Esophagus squamous epithelium (tissue), 4 donors: ENCODE measurements at regions not wholly inside any gene's neighbourhood (a gene's known extent, or its start where the extent isn't known, plus 50 kb on each side); places are given as distances from the start of the nearest gene placed in this dataset.

ENCODE experiments used
- POLR2A ChIP-seq, 4 donors: fragments of 450-650 bp; IDR thresholded peaks; one replicate each; pipeline ENCODE4 v1.6.1; 2017; ENCODE audit warnings: antibody characterized with exemption in 4 of 4, mild to moderate bottlenecking in 4 of 4, moderate library complexity in 3 of 4
- TF ChIP-seq, protein P1 (sequence below), 6 experiments: fragments of 450-650 bp in 4 of 6; fragments of 200-600 bp in 2 of 6; sonication (generic) in 2 of 6; IDR thresholded peaks; one replicate each; pipeline ENCODE4 v1.5.1; 2016 to 2019; ENCODE audit warnings: antibody characterized with exemption in 6 of 6, mild to moderate bottlenecking in 4 of 6, moderate library complexity in 4 of 6

DNA sequence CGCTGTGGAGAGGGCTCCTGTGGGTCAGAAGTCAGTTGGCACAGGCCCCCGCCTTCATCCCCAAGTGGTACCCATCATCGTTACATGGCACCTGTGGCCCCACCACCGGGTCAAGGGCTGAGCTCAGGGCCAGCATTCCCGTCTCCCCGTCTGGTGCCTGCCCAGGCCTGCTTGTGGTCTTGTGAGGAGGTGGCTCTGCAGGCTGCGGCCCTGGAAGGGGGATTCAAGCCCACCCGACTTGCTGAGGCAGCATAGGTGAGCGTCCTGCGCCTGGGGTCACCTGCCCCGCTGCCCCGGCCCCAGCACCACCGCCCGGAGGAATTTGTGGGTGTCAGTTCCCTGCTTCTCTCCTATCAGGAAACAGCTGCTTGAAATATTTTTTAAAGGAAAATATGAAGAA, 53.0 kb upstream of the EN2 start:
- TF ChIP-seq, protein P1, sequence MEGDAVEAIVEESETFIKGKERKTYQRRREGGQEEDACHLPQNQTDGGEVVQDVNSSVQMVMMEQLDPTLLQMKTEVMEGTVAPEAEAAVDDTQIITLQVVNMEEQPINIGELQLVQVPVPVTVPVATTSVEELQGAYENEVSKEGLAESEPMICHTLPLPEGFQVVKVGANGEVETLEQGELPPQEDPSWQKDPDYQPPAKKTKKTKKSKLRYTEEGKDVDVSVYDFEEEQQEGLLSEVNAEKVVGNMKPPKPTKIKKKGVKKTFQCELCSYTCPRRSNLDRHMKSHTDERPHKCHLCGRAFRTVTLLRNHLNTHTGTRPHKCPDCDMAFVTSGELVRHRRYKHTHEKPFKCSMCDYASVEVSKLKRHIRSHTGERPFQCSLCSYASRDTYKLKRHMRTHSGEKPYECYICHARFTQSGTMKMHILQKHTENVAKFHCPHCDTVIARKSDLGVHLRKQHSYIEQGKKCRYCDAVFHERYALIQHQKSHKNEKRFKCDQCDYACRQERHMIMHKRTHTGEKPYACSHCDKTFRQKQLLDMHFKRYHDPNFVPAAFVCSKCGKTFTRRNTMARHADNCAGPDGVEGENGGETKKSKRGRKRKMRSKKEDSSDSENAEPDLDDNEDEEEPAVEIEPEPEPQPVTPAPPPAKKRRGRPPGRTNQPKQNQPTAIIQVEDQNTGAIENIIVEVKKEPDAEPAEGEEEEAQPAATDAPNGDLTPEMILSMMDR (IDR thresholded peaks at IDR 0.05): no peak
- TF ChIP-seq POLR2A (IDR thresholded peaks at IDR 0.05): no peak
